ENCODE measurements at regions not wholly inside any gene's neighbourhood (a gene's known extent, or its start where the extent isn't known, plus 50 kb on each side); places are given as distances from the start of the nearest gene placed in this dataset.
"Not testable (repeated sequence)": the region's sequence is repeated elsewhere in the genome, so short reads cannot be mapped to it uniquely, and the experiment has no call there.

GRCh38 chr10:23545866-23546265, 107.0 kb downstream of the OTUD1 start:
- not testable (repeated sequence) for TF ChIP-seq POLR2A, CTCF (IDR thresholded peaks at IDR 0.05)
